Gastrocnemius medialis (tissue), 4 donors: ENCODE measurements at regions not wholly inside any gene's neighbourhood (a gene's known extent, or its start where the extent isn't known, plus 50 kb on each side); places are given as distances from the start of the nearest gene placed in this dataset.

ENCODE experiments used
- POLR2A ChIP-seq, 2 donors: fragments of 450-650 bp; IDR thresholded peaks; one replicate each; pipeline ENCODE4 v1.6.1; 2017; ENCODE audit warnings: antibody characterized with exemption in 2 of 2, mild to moderate bottlenecking in 2 of 2, moderate library complexity in 2 of 2
- TF ChIP-seq, protein P1 (sequence below), 5 experiments: fragments of 450-650 bp in 3 of 5; fragments of 200-600 bp in 2 of 5; sonication (generic) in 2 of 5; IDR thresholded peaks in 4 of 5; conservative IDR thresholded peaks in 1 of 5; 1 replicate in 4 of 5; 2 replicates in 1 of 5; pipeline ENCODE4 v1.5.1; 2016 to 2019; ENCODE audit warnings: antibody characterized with exemption in 5 of 5, mild to moderate bottlenecking in 3 of 5, moderate library complexity in 3 of 5

DNA sequence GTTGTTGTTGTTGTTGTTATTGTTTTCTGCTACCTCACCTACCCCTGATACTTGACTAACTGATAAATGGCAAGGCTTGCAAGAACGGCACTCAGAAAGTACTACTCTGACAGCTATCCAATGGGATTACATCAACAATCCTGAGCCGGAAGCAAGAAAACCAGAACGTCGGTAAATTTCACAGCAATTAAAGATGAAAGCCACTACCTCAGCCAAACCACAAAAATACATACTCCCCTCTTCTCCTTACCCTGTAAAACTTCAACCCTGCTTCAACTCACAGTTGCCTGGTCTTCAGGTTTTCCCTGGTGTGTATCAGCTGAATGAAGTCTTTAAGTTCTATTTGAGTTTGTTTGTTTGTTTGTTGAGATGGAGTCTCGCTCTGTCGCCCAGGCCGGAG, 293.7 kb upstream of the RND3 start:
- TF ChIP-seq, protein P1, sequence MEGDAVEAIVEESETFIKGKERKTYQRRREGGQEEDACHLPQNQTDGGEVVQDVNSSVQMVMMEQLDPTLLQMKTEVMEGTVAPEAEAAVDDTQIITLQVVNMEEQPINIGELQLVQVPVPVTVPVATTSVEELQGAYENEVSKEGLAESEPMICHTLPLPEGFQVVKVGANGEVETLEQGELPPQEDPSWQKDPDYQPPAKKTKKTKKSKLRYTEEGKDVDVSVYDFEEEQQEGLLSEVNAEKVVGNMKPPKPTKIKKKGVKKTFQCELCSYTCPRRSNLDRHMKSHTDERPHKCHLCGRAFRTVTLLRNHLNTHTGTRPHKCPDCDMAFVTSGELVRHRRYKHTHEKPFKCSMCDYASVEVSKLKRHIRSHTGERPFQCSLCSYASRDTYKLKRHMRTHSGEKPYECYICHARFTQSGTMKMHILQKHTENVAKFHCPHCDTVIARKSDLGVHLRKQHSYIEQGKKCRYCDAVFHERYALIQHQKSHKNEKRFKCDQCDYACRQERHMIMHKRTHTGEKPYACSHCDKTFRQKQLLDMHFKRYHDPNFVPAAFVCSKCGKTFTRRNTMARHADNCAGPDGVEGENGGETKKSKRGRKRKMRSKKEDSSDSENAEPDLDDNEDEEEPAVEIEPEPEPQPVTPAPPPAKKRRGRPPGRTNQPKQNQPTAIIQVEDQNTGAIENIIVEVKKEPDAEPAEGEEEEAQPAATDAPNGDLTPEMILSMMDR (IDR thresholded peaks at IDR 0.05 in 4 of 5, conservative IDR thresholded peaks at IDR 0.05 in 1 of 5): no peak
- no peak for TF ChIP-seq POLR2A (IDR thresholded peaks at IDR 0.05)
